ENCODE measurements at regions not wholly inside any gene's neighbourhood (a gene's known extent, or its start where the extent isn't known, plus 50 kb on each side); places are given as distances from the start of the nearest gene placed in this dataset.

GRCh38 chr3:71912839-71913495 is 128.0 kb upstream of the PROK2 start:
- Histone ChIP-seq H3K4me1 (no peaks in the 10 kb centered on the region), H3K9me3 (no peaks in the 10 kb centered on the region), H3K36me3 (no peaks in the 10 kb centered on the region), H3K4me3 (no peak overlapping the region), H3K27me3 (ENCODE audit: low read depth) (peaks cover 12% of the 10 kb centered on the region), H3K27ac (no peak overlapping the region)
- intact Hi-C loops (cut with DNase I), result no loop called here
- TF ChIP-seq, protein P1, sequence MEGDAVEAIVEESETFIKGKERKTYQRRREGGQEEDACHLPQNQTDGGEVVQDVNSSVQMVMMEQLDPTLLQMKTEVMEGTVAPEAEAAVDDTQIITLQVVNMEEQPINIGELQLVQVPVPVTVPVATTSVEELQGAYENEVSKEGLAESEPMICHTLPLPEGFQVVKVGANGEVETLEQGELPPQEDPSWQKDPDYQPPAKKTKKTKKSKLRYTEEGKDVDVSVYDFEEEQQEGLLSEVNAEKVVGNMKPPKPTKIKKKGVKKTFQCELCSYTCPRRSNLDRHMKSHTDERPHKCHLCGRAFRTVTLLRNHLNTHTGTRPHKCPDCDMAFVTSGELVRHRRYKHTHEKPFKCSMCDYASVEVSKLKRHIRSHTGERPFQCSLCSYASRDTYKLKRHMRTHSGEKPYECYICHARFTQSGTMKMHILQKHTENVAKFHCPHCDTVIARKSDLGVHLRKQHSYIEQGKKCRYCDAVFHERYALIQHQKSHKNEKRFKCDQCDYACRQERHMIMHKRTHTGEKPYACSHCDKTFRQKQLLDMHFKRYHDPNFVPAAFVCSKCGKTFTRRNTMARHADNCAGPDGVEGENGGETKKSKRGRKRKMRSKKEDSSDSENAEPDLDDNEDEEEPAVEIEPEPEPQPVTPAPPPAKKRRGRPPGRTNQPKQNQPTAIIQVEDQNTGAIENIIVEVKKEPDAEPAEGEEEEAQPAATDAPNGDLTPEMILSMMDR (IDR thresholded peaks at IDR 0.05), result no peak
- DNase-seq (no peak), ATAC-seq (no peak)

GRCh38 chr3:71910108-71910507 is 125.2 kb upstream of the PROK2 start:
- peaks cover 21% of the 10 kb centered on the region for H3K27me3 ChIP-seq (ENCODE audit: low read depth)
- no peak overlapping the region for H3K27ac ChIP-seq
- no peak for DNase-seq
- no peak overlapping the region for H3K4me3 ChIP-seq
- TF ChIP-seq, protein P1 (IDR thresholded peaks at IDR 0.05), result no peak
- no peak for ATAC-seq
- no peaks in the 10 kb centered on the region for H3K4me1 ChIP-seq
- H3K9me3 ChIP-seq, result no peaks in the 10 kb centered on the region
- intact Hi-C loops (cut with DNase I), result no loop called here
- H3K36me3 ChIP-seq, result no peaks in the 10 kb centered on the region

DNA sequence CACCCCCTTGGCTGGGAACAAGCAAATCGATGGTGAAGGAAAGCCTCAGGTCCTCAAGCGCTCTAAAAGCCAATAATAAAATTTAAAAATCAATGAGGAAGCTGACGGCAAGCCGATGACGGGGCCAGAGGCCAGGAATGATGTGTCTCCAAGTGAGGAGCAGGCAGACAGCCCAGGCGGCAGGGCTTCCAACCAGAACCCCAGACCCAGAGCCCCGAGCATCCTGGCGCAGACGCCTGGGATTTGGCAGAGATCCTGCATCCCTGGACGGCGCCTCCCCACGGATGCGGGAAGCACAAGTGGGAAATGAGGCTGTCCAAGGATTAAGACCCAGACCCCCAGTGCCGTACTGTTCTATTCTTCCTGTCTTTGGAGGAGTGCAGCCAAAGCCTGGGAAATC is 123.0 kb upstream of the PROK2 start:
- no peak overlapping the region for H3K27ac ChIP-seq
- intact Hi-C loops (cut with DNase I), result no loop called here
- TF ChIP-seq, protein P1 (IDR thresholded peaks at IDR 0.05), result no peak
- H3K4me1 ChIP-seq, result no peaks in the 10 kb centered on the region
- no peak for ATAC-seq
- no peak for DNase-seq
- peaks cover 21% of the 10 kb centered on the region for H3K27me3 ChIP-seq (ENCODE audit: low read depth)
- no peaks in the 10 kb centered on the region for H3K36me3 ChIP-seq
- no peak overlapping the region for H3K4me3 ChIP-seq
- no peaks in the 10 kb centered on the region for H3K9me3 ChIP-seq

GRCh38 chr3:71906976-71907375 is 122.0 kb upstream of the PROK2 start:
- ATAC-seq (peak in 1 of 2 donors; percentile 22), DNase-seq (no peak)
- Histone ChIP-seq H3K4me3 (no peak overlapping the region), H3K9me3 (no peaks in the 10 kb centered on the region), H3K27ac (no peak overlapping the region), H3K4me1 (no peaks in the 10 kb centered on the region), H3K36me3 (no peaks in the 10 kb centered on the region), H3K27me3 (ENCODE audit: low read depth) (peaks cover 21% of the 10 kb centered on the region)
- intact Hi-C loops (cut with DNase I), result no loop called here
- TF ChIP-seq, protein P1 (IDR thresholded peaks at IDR 0.05), result no peak

DNA sequence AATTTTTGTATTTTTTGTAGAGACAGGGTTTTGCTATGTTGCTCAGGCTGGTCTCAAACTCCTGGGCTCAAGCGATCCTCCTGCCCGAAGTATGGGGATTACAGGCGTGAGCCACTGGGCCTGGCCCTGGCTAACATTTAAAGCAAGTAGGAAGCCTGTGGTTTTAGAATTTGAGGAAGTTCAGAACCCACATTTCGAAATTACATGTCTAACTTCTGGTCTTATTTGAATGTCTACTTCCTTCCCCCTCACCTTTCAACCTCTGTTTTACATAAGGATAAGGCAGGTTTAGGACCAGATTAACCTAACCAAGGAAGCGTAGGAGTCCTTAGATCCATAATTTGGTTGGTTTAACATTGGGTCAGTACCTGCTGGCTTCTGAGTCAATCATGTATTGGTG is 120.5 kb upstream of the PROK2 start:
- no peaks in the 10 kb centered on the region for H3K4me1 ChIP-seq
- ATAC-seq (peak; percentile 64 to 72), DNase-seq (peak; percentile 66)
- H3K9me3 ChIP-seq, result no peaks in the 10 kb centered on the region
- TF ChIP-seq, protein P1 (IDR thresholded peaks at IDR 0.05), result no peak
- H3K36me3 ChIP-seq, result no peaks in the 10 kb centered on the region
- no peak overlapping the region for H3K27ac ChIP-seq
- no peak overlapping the region for H3K4me3 ChIP-seq
- peaks cover 21% of the 10 kb centered on the region for H3K27me3 ChIP-seq (ENCODE audit: low read depth)
- intact Hi-C loops (cut with DNase I), result no loop called here
